Right lobe of liver (tissue), 6 donors: ENCODE measurements at regions not wholly inside any gene's neighbourhood (a gene's known extent, or its start where the extent isn't known, plus 50 kb on each side); places are given as distances from the start of the nearest gene placed in this dataset.
A peak's percentile ranks its signal among the peaks of the same experiment; 100 is the strongest.

ENCODE experiments used
- ATAC-seq, 4 donors: fragments of 200-7000 bp; cut with Tn5 transposase; one replicate each; pipeline ENCODE4 v1.9.1; 2020; ENCODE audit warnings: mild to moderate bottlenecking in 4 of 4, moderate library complexity in 4 of 4
- DNase-seq, 3 donors: peaks; one replicate each; pipeline ENCODE4 v3.0.0-alpha.2; 2020
- H3K27ac ChIP-seq, 3 donors: fragments of 200-600 bp; one replicate each; pipeline ENCODE4 v1.8.0; 2022
- H3K27me3 ChIP-seq, 2 donors: fragments of 200-600 bp; one replicate each; pipeline ENCODE4 v1.8.0; 2022
- H3K36me3 ChIP-seq, 4 donors: fragments of 200-600 bp; sonication (generic) in 1 of 4; one replicate each; pipeline versions ENCODE4 v1.5.1 to v1.8.0; 2017 to 2022; ENCODE audit warnings: control low read depth in 1 of 4
- H3K4me1 ChIP-seq, 4 donors: fragments of 200-600 bp; sonication (generic) in 1 of 4; one replicate each; pipeline versions ENCODE4 v1.5.1 to v1.8.0; 2017 to 2022; ENCODE audit warnings: control low read depth in 1 of 4
- H3K4me3 ChIP-seq, 3 donors: fragments of 200-600 bp; one replicate each; pipeline ENCODE4 v1.8.0; 2022
- H3K9me3 ChIP-seq, 4 donors: fragments of 200-600 bp; sonication (generic) in 1 of 4; one replicate each; pipeline versions ENCODE4 v1.5.1 to v1.8.0; 2017 to 2022; ENCODE audit warnings: control low read depth in 1 of 4
- CTCF ChIP-seq, 4 donors: fragments of 200-600 bp in 3 of 4; fragments of 450-650 bp in 1 of 4; IDR thresholded peaks; one replicate each; pipeline versions ENCODE4 v1.5.1 to v1.8.0; 2016 to 2022; ENCODE audit warnings: antibody characterized with exemption in 4 of 4, mild to moderate bottlenecking in 2 of 4
- POLR2A ChIP-seq: fragments of 450-650 bp; IDR thresholded peaks from one replicate; pipeline ENCODE4 v1.6.1; 2017; ENCODE audit warnings: antibody characterized with exemption, mild to moderate bottlenecking
- WGBS: methylation state at CpG from one replicate; pipeline ENCODE4 v1.1.6; 2018; ENCODE audit warnings: low coverage, low lambda C conversion rate; ENCODE audit not compliant: insufficient coverage; ENCODE audit errors: missing lambda C conversion rate; 5-methylcytosine and 5-hydroxymethylcytosine counted together
- intact Hi-C, 2 donors: fragments of 100-400 bp; cut with DNase I; formaldehyde crosslinking; loops; one replicate each; pipeline versions ENCODE4 v1.11.2 to v1.14.1; 2022
- donor health status: DM: no; HTN: yes; CAD: no.
- donor health status: DM: no; HTN: no; CAD: no.
- donor health status: DM: no; HTN: no; CAD: no.
- donor health status: DM: no; HTN: yes; CAD: no.
- donor health status: DM: no; HTN: yes; CAD: no.

GRCh38 chr4:181949704-181950312, 293.4 kb upstream of the TENM3 start:
- no peak for ATAC-seq
- Histone ChIP-seq H3K9me3 (no peaks in the 10 kb centered on the region), H3K4me3 (no peak overlapping the region), H3K36me3 (no peaks in the 10 kb centered on the region), H3K27me3 (no peaks in the 10 kb centered on the region), H3K4me1 (no peaks in the 10 kb centered on the region), H3K27ac (no peak overlapping the region)
- TF ChIP-seq CTCF (IDR thresholded peaks at IDR 0.05): no peak
- TF ChIP-seq POLR2A: no peak
- WGBS: 19% methylated on average over 5 of the region's 6 CpGs
- intact Hi-C loops: no loop called here
- no peak for DNase-seq

- Histone ChIP-seq H3K9me3 (no peaks in the 10 kb centered on the region), H3K4me3 (no peak overlapping the region), H3K4me1 (no peaks in the 10 kb centered on the region), H3K27ac (no peak overlapping the region), H3K27me3 (no peaks in the 10 kb centered on the region), H3K36me3 (no peaks in the 10 kb centered on the region)
- no peak for DNase-seq
- no peak for TF ChIP-seq CTCF (IDR thresholded peaks at IDR 0.05)
- no peak for TF ChIP-seq POLR2A
- intact Hi-C loops: no loop called here
- 39% methylated on average over 6 of the region's 6 CpGs for WGBS
- no peak for ATAC-seq
Observed at GRCh38 chr4:181950372-181951127, 292.7 kb upstream of the TENM3 start.

GRCh38 chr4:181951265-181951664, 291.9 kb upstream of the TENM3 start:
- no peaks in the 10 kb centered on the region for H3K9me3 ChIP-seq
- no peak for ATAC-seq
- TF ChIP-seq POLR2A (no peak), CTCF (IDR thresholded peaks at IDR 0.05) (no peak)
- H3K36me3 ChIP-seq: no peaks in the 10 kb centered on the region
- no peaks in the 10 kb centered on the region for H3K27me3 ChIP-seq
- WGBS: 66% methylated on average over 3 of the region's 3 CpGs
- no peaks in the 10 kb centered on the region for H3K4me1 ChIP-seq
- H3K27ac ChIP-seq: no peak overlapping the region
- intact Hi-C loops: no loop called here
- no peak overlapping the region for H3K4me3 ChIP-seq
- DNase-seq: no peak

GRCh38 chr4:181952478-181952877, 290.7 kb upstream of the TENM3 start:
- Histone ChIP-seq H3K4me3 (no peak overlapping the region), H3K27me3 (no peaks in the 10 kb centered on the region), H3K4me1 (no peaks in the 10 kb centered on the region), H3K9me3 (no peaks in the 10 kb centered on the region), H3K27ac (no peak overlapping the region), H3K36me3 (no peaks in the 10 kb centered on the region)
- ATAC-seq: peak in 3 of 4 donors; percentile 29 to 60 (median 59)
- intact Hi-C loops: no loop called here
- TF ChIP-seq POLR2A (no peak), CTCF (IDR thresholded peaks at IDR 0.05) (no peak)
- DNase-seq: no peak
- 70% methylated on average over 7 of the region's 7 CpGs for WGBS
